ENCODE measurements at regions not wholly inside any gene's neighbourhood (a gene's known extent, or its start where the extent isn't known, plus 50 kb on each side); places are given as distances from the start of the nearest gene placed in this dataset.

DNA sequence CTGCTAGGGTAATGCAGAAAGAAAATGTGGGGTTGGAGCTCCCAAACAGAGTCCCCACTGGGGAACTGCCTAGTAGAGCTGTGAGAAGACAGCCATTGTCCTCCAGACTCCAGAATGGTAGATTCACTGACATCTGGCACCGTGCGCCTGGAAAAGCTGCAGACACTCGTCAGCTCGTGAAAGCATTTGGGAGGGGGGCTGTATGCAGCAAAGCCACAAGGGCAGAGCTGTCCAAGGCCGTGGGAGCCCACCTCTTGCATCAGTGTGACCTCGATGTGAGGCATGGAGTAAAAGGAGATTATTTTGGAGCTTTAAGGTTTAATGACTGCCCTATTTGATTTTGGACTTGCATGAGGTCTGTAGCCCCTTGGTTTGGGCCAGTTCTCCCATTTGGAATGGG lies 242.9 kb downstream of the VGLL3 start:
- Histone ChIP-seq H3K27me3 (ENCODE audit: control insufficient read depth, insufficient read depth, low read length) (no peaks in the 10 kb centered on the region), H3K36me3 (ENCODE audit: control insufficient read depth, insufficient read depth, low read length) (no peaks in the 10 kb centered on the region), H3K4me3 (ENCODE audit: low read depth, low read length) (no peak overlapping the region)
- ChIA-PET CTCF (interaction anchor here (0.6 kb wide), 1 partner anchor 119 kb away, joined by 4 read pairs; no protein-coding TSS in a partner anchor), POLR2A (no interaction called here)
- no peak for TF ChIP-seq CTCF (IDR thresholded peaks at IDR 0.05; ENCODE audit: insufficient read depth, low read depth, low read length)
- DNase-seq (ENCODE audit: low read depth), result no peak

DNA sequence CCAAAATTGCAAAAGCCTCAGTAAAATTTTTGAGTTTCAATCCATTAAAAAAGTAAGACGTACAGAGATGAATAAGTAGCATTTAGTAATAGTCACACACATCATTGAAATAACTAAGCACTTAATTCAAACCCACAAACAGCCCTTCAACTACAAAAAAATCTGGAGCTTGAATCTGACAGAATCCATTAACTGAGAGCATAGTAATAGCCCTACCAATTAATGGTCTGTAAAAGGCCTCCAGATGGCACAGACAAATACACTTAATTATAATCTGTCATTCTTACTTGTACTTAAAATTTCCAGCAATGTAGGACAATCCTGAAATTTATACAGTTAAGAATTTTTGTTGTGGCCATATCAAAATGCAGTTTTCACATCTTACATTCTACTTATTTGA lies 246.9 kb downstream of the VGLL3 start:
- DNase-seq (ENCODE audit: low read depth), result no peak
- Histone ChIP-seq H3K36me3 (ENCODE audit: control insufficient read depth, insufficient read depth, low read length) (no peaks in the 10 kb centered on the region), H3K4me3 (ENCODE audit: low read depth, low read length) (no peak overlapping the region), H3K27me3 (ENCODE audit: control insufficient read depth, insufficient read depth, low read length) (no peaks in the 10 kb centered on the region)
- ChIA-PET POLR2A (no interaction called here), CTCF (no interaction called here)
- TF ChIP-seq CTCF (IDR thresholded peaks at IDR 0.05; ENCODE audit: insufficient read depth, low read depth, low read length), result no peak

GRCh38 chr3:86743233-86743632 lies 247.7 kb downstream of the VGLL3 start:
- DNase-seq (ENCODE audit: low read depth), result no peak
- ChIA-PET CTCF (interaction anchor here (0.6 kb wide), 1 partner anchor 31 kb away, joined by 4 read pairs; no protein-coding TSS in a partner anchor), POLR2A (no interaction called here)
- TF ChIP-seq CTCF (IDR thresholded peaks at IDR 0.05; ENCODE audit: insufficient read depth, low read depth, low read length), result no peak
- Histone ChIP-seq H3K27me3 (ENCODE audit: control insufficient read depth, insufficient read depth, low read length) (no peaks in the 10 kb centered on the region), H3K4me3 (ENCODE audit: low read depth, low read length) (no peak overlapping the region), H3K36me3 (ENCODE audit: control insufficient read depth, insufficient read depth, low read length) (no peaks in the 10 kb centered on the region)

DNA sequence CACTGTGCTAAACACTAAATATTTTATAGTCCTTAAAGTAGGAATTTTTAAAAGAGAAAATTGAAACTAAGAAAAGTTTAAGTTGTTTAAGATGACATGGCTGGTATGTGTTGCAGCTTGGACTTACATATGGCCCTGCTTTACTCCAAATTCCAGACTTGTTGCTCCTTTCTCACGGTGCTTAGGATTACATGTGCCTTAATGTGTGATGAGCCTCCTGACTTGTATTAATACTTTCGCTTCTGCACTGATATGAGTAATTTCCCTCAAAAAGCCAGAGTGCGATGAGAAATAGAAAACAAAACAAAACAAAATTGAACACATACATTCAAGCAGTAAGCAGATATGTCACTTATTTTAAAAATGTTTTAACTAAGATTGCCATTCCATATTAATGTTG lies 250.2 kb downstream of the VGLL3 start:
- ChIA-PET CTCF (no interaction called here), POLR2A (no interaction called here)
- no peak for TF ChIP-seq CTCF (IDR thresholded peaks at IDR 0.05; ENCODE audit: insufficient read depth, low read depth, low read length)
- no peaks in the 10 kb centered on the region for H3K27me3 ChIP-seq (ENCODE audit: control insufficient read depth, insufficient read depth, low read length)
- H3K4me3 ChIP-seq (ENCODE audit: low read depth, low read length), result no peak overlapping the region
- DNase-seq (ENCODE audit: low read depth), result no peak
- H3K36me3 ChIP-seq (ENCODE audit: control insufficient read depth, insufficient read depth, low read length), result no peaks in the 10 kb centered on the region

GRCh38 chr3:86739244-86739643 lies 251.7 kb downstream of the VGLL3 start:
- no peak overlapping the region for H3K4me3 ChIP-seq (ENCODE audit: low read depth, low read length)
- CTCF ChIA-PET, result no interaction called here
- DNase-seq (ENCODE audit: low read depth), result no peak
- POLR2A ChIA-PET, result no interaction called here
- no peaks in the 10 kb centered on the region for H3K27me3 ChIP-seq (ENCODE audit: control insufficient read depth, insufficient read depth, low read length)
- no peak for TF ChIP-seq CTCF (IDR thresholded peaks at IDR 0.05; ENCODE audit: insufficient read depth, low read depth, low read length)
- no peaks in the 10 kb centered on the region for H3K36me3 ChIP-seq (ENCODE audit: control insufficient read depth, insufficient read depth, low read length)
